ENCODE measurements at regions not wholly inside any gene's neighbourhood (a gene's known extent, or its start where the extent isn't known, plus 50 kb on each side); places are given as distances from the start of the nearest gene placed in this dataset.
"Not testable (repeated sequence)": the region's sequence is repeated elsewhere in the genome, so short reads cannot be mapped to it uniquely, and the experiment has no call there.

GRCh38 chr18:30862900-30863299 is 179.6 kb downstream of the DSC3 start:
- H3K27ac Mint-ChIP-seq, result no peak overlapping the region
- ATAC-seq (replicated peaks), result no peak

GRCh38 chr18:30860741-30861140 is 181.8 kb downstream of the DSC3 start:
- H3K27me3 Mint-ChIP-seq, result no peaks in the 10 kb centered on the region
- no peaks in the 10 kb centered on the region for H3K9me3 Mint-ChIP-seq
- H3K4me1 Mint-ChIP-seq, result no peaks in the 10 kb centered on the region
- no peak overlapping the region for H3K27ac Mint-ChIP-seq
- ATAC-seq (replicated peaks) (no peak), DNase-seq (no peak)
- H3K4me3 Mint-ChIP-seq, result no peak overlapping the region
- no peaks in the 10 kb centered on the region for H3K36me3 Mint-ChIP-seq

More at GRCh38 chr18:30862900-30863299, 179.6 kb downstream of the DSC3 start:
- Mint-ChIP-seq H3K27me3 (no peaks in the 10 kb centered on the region), H3K36me3 (no peaks in the 10 kb centered on the region), H3K4me3 (no peak overlapping the region), H3K4me1 (no peaks in the 10 kb centered on the region), H3K9me3 (no peaks in the 10 kb centered on the region)
- DNase-seq, result no peak

- DNase-seq, result no peak
- Mint-ChIP-seq H3K36me3 (no peaks in the 10 kb centered on the region), H3K27me3 (no peaks in the 10 kb centered on the region), H3K4me1 (no peaks in the 10 kb centered on the region), H3K9me3 (no peaks in the 10 kb centered on the region), H3K4me3 (no peak overlapping the region), H3K27ac (no peak overlapping the region)
- no peak for ATAC-seq (replicated peaks)
These were observed 183.5 kb downstream of the DSC3 start for GRCh38 chr18:30859036-30859435.

GRCh38 chr18:30858560-30858959 is 184.0 kb downstream of the DSC3 start:
- DNase-seq (no peak), ATAC-seq (replicated peaks) (no peak)
- Mint-ChIP-seq H3K27me3 (no peaks in the 10 kb centered on the region), H3K27ac (no peak overlapping the region), H3K36me3 (no peaks in the 10 kb centered on the region), H3K9me3 (no peaks in the 10 kb centered on the region), H3K4me3 (no peak overlapping the region), H3K4me1 (no peaks in the 10 kb centered on the region)

- DNase-seq, result no peak
These were observed 186.8 kb downstream of the DSC3 start for GRCh38 chr18:30855762-30856161.

GRCh38 chr18:30852980-30853379 is 189.6 kb downstream of the DSC3 start:
- DNase-seq (no peak), ATAC-seq (replicated peaks) (no peak)
- Mint-ChIP-seq H3K4me3 (no peak overlapping the region), H3K36me3 (no peaks in the 10 kb centered on the region), H3K4me1 (no peaks in the 10 kb centered on the region), H3K9me3 (peaks cover 4 to 9% of the 10 kb centered on the region in 2 donors), H3K27ac (no peak overlapping the region), H3K27me3 (no peaks in the 10 kb centered on the region)

More at GRCh38 chr18:30855762-30856161, 186.8 kb downstream of the DSC3 start:
- H3K27me3 Mint-ChIP-seq, result no peaks in the 10 kb centered on the region
- H3K4me1 Mint-ChIP-seq, result no peaks in the 10 kb centered on the region
- H3K27ac Mint-ChIP-seq, result no peak overlapping the region
- no peaks in the 10 kb centered on the region for H3K36me3 Mint-ChIP-seq
- ATAC-seq (replicated peaks), result no peak
- H3K4me3 Mint-ChIP-seq, result no peak overlapping the region
- no peaks in the 10 kb centered on the region for H3K9me3 Mint-ChIP-seq

- Mint-ChIP-seq H3K4me1 (no peaks in the 10 kb centered on the region), H3K36me3 (no peaks in the 10 kb centered on the region), H3K27me3 (no peaks in the 10 kb centered on the region), H3K4me3 (no peak overlapping the region), H3K9me3 (peaks cover 4 to 11% of the 10 kb centered on the region in 2 donors), H3K27ac (no peak overlapping the region)
- DNase-seq (no peak), ATAC-seq (replicated peaks) (no peak)
These were observed 190.0 kb downstream of the DSC3 start for GRCh38 chr18:30852541-30852940.

GRCh38 chr18:30839056-30839561 is 203.4 kb downstream of the DSC3 start:
- not testable (repeated sequence) for DNase-seq; H3K9me3 Mint-ChIP-seq; H3K4me3 Mint-ChIP-seq; H3K4me1 Mint-ChIP-seq; ATAC-seq (replicated peaks); H3K36me3 Mint-ChIP-seq; H3K27me3 Mint-ChIP-seq; H3K27ac Mint-ChIP-seq

- Mint-ChIP-seq H3K9me3 (peaks cover 2 to 3% of the 10 kb centered on the region in 2 donors), H3K4me1 (no peaks in the 10 kb centered on the region), H3K4me3 (no peak overlapping the region), H3K27me3 (no peaks in the 10 kb centered on the region), H3K27ac (no peak overlapping the region), H3K36me3 (no peaks in the 10 kb centered on the region)
- ATAC-seq (replicated peaks) (no peak), DNase-seq (no peak)
These were observed 213.8 kb downstream of the DSC3 start for GRCh38 chr18:30828700-30829099.

- Mint-ChIP-seq H3K4me3 (no peak overlapping the region), H3K27ac (no peak overlapping the region), H3K4me1 (no peaks in the 10 kb centered on the region), H3K36me3 (no peaks in the 10 kb centered on the region), H3K9me3 (peaks cover 2 to 10% of the 10 kb centered on the region in 2 donors), H3K27me3 (no peaks in the 10 kb centered on the region)
- no peak for DNase-seq
- ATAC-seq (replicated peaks), result no peak
These were observed 222.9 kb downstream of the DSC3 start for GRCh38 chr18:30819619-30820018.

GRCh38 chr18:30814446-30814845 is 228.1 kb downstream of the DSC3 start:
- Mint-ChIP-seq H3K36me3 (no peaks in the 10 kb centered on the region), H3K4me3 (no peak overlapping the region), H3K27ac (no peak overlapping the region), H3K4me1 (no peaks in the 10 kb centered on the region), H3K27me3 (no peaks in the 10 kb centered on the region), H3K9me3 (peaks cover 2 to 10% of the 10 kb centered on the region in 2 donors)
- ATAC-seq (replicated peaks), result no peak
- no peak for DNase-seq

- ATAC-seq (replicated peaks) (no peak), DNase-seq (no peak)
- peaks cover 2 to 4% of the 10 kb centered on the region in 2 donors for H3K9me3 Mint-ChIP-seq
- H3K4me1 Mint-ChIP-seq, result no peaks in the 10 kb centered on the region
- H3K27me3 Mint-ChIP-seq, result no peaks in the 10 kb centered on the region
- H3K36me3 Mint-ChIP-seq, result no peaks in the 10 kb centered on the region
- H3K4me3 Mint-ChIP-seq, result no peak overlapping the region
- H3K27ac Mint-ChIP-seq, result no peak overlapping the region
These were observed 231.0 kb downstream of the DSC3 start for GRCh38 chr18:30811580-30811979.

GRCh38 chr18:30810580-30810979 is 232.0 kb downstream of the DSC3 start:
- H3K36me3 Mint-ChIP-seq, result no peaks in the 10 kb centered on the region
- no peaks in the 10 kb centered on the region for H3K27me3 Mint-ChIP-seq
- H3K4me1 Mint-ChIP-seq, result no peaks in the 10 kb centered on the region
- DNase-seq (no peak), ATAC-seq (replicated peaks) (no peak)
- H3K9me3 Mint-ChIP-seq, result no peaks in the 10 kb centered on the region
- H3K27ac Mint-ChIP-seq, result no peak overlapping the region
- H3K4me3 Mint-ChIP-seq, result no peak overlapping the region

GRCh38 chr18:30806823-30807222 is 235.7 kb downstream of the DSC3 start:
- DNase-seq (no peak), ATAC-seq (replicated peaks) (no peak)
- H3K27me3 Mint-ChIP-seq, result no peaks in the 10 kb centered on the region
- H3K27ac Mint-ChIP-seq, result no peak overlapping the region
- no peaks in the 10 kb centered on the region for H3K9me3 Mint-ChIP-seq
- no peaks in the 10 kb centered on the region for H3K36me3 Mint-ChIP-seq
- H3K4me1 Mint-ChIP-seq, result no peaks in the 10 kb centered on the region
- no peak overlapping the region for H3K4me3 Mint-ChIP-seq

GRCh38 chr18:30800800-30801199 is 241.7 kb downstream of the DSC3 start:
- Mint-ChIP-seq H3K9me3 (peaks cover 2 to 3% of the 10 kb centered on the region in 2 donors), H3K27ac (no peak overlapping the region), H3K4me3 (no peak overlapping the region), H3K36me3 (no peaks in the 10 kb centered on the region), H3K27me3 (no peaks in the 10 kb centered on the region), H3K4me1 (no peaks in the 10 kb centered on the region)
- DNase-seq, result no peak
- ATAC-seq (replicated peaks), result no peak

- ATAC-seq (replicated peaks) (no peak), DNase-seq (no peak)
- H3K4me1 Mint-ChIP-seq, result no peaks in the 10 kb centered on the region
- no peak overlapping the region for H3K27ac Mint-ChIP-seq
- H3K4me3 Mint-ChIP-seq, result no peak overlapping the region
- H3K9me3 Mint-ChIP-seq, result peaks cover 0 to 7% of the 10 kb centered on the region in 2 donors
- no peaks in the 10 kb centered on the region for H3K36me3 Mint-ChIP-seq
- H3K27me3 Mint-ChIP-seq, result no peaks in the 10 kb centered on the region
These were observed 250.5 kb downstream of the DSC3 start for GRCh38 chr18:30792051-30792450.
